Astrocyte of the cerebellum (primary cell): ENCODE measurements at regions not wholly inside any gene's neighbourhood (a gene's known extent, or its start where the extent isn't known, plus 50 kb on each side); places are given as distances from the start of the nearest gene placed in this dataset.

Experiments
- DNase-seq: peaks from one replicate; pipeline ENCODE4 v3.0.0-alpha.2; 2011; ENCODE audit warnings: low read depth
- H3K4me3 ChIP-seq: 2 replicates; pipeline ENCODE4 v1.5.1; 2011; ENCODE audit warnings: mild to moderate bottlenecking, low read depth, low read length, moderate library complexity
- in situ Hi-C: cut with HindIII; loops from 2 replicates; pipeline ENCODE4 v1.10.0; 2017; ENCODE audit warnings: low sequenced_read_pairs
- TF ChIP-seq, protein P1 (sequence below): IDR thresholded peaks from 2 replicates; pipeline ENCODE4 v1.5.1; 2012; ENCODE audit warnings: low read length, low read depth, moderate library complexity, mild to moderate bottlenecking; ENCODE audit errors: missing control alignments

DNA sequence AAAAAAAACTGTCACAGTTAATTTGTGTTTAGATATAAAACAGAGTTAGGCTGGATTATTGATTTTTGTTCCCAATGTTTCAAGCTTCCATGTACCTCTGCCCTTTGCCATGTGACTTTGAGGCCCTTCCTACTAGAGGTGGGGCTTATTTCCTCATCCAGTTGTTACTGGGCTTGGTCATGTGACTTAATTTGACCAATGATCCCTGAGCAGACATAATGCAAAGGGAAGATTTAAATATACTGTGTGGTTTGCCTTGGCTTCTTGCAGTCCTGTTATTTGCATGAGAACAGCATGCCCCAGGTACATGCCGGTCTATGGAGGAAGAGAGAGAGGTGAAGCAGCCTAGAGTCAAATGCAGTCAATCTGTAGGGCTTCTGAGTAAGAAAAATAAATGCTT is 347.0 kb downstream of the MIAT start:
- DNase-seq = no peak
- TF ChIP-seq, protein P1, sequence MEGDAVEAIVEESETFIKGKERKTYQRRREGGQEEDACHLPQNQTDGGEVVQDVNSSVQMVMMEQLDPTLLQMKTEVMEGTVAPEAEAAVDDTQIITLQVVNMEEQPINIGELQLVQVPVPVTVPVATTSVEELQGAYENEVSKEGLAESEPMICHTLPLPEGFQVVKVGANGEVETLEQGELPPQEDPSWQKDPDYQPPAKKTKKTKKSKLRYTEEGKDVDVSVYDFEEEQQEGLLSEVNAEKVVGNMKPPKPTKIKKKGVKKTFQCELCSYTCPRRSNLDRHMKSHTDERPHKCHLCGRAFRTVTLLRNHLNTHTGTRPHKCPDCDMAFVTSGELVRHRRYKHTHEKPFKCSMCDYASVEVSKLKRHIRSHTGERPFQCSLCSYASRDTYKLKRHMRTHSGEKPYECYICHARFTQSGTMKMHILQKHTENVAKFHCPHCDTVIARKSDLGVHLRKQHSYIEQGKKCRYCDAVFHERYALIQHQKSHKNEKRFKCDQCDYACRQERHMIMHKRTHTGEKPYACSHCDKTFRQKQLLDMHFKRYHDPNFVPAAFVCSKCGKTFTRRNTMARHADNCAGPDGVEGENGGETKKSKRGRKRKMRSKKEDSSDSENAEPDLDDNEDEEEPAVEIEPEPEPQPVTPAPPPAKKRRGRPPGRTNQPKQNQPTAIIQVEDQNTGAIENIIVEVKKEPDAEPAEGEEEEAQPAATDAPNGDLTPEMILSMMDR = no peak
- no peak overlapping the region for H3K4me3 ChIP-seq
- in situ Hi-C loops = no loop called here

DNA sequence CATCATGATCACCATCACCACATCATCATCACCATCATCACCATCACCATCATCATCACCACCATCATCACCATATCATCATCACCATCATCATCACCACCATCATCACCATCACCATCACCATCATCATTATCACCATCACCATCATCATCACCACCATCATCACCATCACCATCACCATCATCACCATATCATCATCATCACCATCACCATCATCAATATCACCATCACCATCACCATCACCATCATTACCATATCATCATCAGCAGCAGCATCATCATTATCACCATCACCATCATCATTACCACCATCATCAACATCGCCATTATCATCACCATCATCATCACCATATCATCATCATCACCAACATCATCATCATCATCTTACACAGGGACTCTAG is 351.1 kb downstream of the MIAT start:
- DNase-seq = no peak
- H3K4me3 ChIP-seq = no peak overlapping the region
- in situ Hi-C loops = no loop called here
- TF ChIP-seq, protein P1 = no peak

DNA sequence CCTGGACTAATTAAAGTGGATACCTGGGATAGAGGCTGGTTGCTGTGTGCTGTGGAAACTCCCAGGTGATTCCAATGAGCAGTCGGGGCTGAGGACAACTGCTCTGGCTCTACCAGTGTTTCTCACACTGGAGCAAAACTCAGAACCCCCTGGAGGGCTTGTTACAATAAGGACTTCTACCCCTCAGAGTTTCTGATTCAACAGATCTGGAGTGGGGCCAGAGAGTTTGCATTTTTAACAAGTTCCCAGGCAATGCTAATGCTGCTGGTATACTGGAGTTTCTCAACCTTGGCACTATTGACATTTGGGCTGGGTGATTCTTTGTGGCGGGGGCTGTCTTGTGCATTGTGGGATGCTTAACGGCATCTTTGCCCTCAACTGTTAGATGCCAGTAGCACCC is 353.7 kb downstream of the MIAT start:
- TF ChIP-seq, protein P1 = no peak
- no peak overlapping the region for H3K4me3 ChIP-seq
- in situ Hi-C loops = no loop called here
- DNase-seq = peak; percentile 33

DNA sequence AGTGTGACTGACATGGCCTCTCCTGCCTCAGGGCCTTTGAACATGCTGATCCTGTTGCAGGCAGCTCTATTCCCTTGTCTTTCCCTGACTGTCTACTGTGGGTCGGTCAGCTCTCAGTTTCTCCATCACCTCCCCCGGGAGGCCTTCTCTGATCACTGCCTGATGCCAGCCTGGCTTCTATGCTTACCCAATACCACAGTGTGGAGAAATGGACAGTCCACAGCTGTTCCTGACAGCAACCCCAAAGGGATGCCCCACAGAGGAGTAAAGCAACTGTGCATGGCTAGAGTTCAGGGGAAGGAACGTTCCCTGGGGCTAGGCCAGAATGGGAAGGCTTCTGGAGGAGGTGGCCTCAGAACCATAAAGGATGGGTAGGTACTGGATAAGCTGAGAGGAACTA is 354.3 kb downstream of the MIAT start:
- DNase-seq = no peak
- TF ChIP-seq, protein P1 = no peak
- in situ Hi-C loops = no loop called here
- no peak overlapping the region for H3K4me3 ChIP-seq

DNA sequence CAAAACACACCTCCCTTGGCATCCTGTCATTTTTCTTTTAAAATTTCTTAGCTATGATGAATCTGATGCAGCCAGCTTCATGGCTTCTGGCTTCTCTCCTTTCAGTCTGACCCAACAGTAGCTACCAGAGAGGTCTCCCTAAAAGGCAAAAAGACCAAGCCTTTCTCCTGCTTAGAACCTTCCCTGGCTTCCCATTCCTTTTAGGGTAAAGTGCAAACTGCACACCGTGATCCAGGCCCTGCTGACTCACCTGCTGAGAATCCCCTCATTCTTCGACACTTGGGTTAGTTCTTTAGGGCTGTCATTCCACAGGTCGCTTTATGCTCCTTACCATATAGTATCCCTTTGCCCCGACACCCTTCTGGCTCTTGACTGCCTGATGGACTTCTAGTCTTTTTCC is 362.4 kb downstream of the MIAT start:
- no peak for DNase-seq
- no peak overlapping the region for H3K4me3 ChIP-seq
- in situ Hi-C loops = no loop called here
- TF ChIP-seq, protein P1 = no peak

DNA sequence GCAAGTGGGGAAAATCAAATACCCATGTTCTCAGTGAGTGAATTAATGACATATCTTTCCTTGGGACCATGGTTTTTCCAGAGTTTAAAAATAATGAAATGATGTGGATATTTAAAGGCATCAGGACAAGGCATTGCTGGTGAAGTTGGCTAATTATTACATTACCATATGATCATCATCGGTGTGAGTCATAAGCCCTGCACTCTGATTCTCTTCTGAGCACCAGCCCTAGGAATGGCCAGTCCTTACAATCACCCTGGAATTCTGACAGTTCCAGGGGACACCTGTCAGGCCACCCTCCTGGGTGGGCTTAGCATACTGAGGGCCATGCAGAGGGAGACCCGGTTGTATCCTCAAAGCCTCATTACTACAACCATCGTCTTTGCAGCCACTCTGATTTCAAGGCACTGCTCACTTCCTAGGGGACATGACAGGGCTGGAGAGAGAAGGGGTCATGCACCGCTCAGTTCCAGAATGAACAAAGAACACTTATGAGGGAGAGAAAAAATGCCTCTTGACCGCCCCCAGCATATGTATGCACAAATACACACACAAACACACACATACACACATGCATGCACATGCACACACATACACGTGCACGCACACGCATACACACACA is 365.0 kb downstream of the MIAT start:
- H3K4me3 ChIP-seq = no peak overlapping the region
- TF ChIP-seq, protein P1 = no peak
- no peak for DNase-seq
- in situ Hi-C loops = no loop called here
